GM19467 (cell line): ENCODE measurements at regions not wholly inside any gene's neighbourhood (a gene's known extent, or its start where the extent isn't known, plus 50 kb on each side); places are given as distances from the start of the nearest gene placed in this dataset.
"Not testable (repeated sequence)": the region's sequence is repeated elsewhere in the genome, so short reads cannot be mapped to it uniquely, and the experiment has no call there.

Experiments used
- ATAC-seq: cut with Tn5 transposase; IDR thresholded peaks from one replicate; pipeline ENCODE4 v1.9.1; 2021; ENCODE audit warnings: mild to moderate bottlenecking, moderate library complexity; ENCODE audit not compliant: unreplicated experiment

DNA sequence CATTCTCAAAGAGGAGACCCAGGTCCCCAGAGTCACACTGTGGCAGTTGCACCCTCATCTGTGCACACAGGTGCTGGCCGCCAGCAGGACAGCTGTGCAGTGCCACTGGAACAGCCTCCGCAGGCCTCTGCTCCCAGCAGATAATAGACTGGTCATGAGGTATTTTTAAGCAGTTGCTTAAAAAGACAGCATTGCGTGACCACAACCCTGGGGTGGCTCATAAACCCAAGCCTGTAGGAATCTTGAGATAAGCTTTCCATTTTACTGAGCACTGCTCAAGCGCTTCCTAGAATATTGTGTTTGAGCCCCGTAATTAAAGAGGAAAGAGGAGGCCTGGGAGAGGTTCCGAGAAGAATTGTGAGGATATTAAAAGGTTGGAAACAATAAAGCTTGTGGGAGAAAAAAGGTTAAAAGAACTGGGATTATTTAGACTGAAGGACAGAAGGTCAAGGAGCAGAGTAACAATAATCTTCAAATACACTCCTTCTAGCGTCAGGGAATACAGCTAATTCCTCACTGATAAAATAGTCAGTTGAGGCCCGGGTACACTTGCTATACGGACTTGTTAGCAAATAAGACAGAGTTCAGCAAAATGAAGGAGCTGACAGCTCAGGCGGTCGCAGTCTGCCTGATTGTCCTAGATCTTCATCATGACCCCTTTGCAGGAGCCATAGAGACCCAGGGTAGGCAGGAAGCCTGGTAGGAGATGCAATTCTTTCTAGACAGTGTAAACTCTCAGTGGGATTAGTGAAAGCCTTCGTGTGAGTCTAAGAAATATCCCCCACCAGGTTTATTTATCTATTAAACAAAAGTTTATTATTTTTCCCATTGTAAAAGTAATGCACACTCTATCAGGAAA lies 86.2 kb upstream of the KIT start:
- ATAC-seq = no peak

DNA sequence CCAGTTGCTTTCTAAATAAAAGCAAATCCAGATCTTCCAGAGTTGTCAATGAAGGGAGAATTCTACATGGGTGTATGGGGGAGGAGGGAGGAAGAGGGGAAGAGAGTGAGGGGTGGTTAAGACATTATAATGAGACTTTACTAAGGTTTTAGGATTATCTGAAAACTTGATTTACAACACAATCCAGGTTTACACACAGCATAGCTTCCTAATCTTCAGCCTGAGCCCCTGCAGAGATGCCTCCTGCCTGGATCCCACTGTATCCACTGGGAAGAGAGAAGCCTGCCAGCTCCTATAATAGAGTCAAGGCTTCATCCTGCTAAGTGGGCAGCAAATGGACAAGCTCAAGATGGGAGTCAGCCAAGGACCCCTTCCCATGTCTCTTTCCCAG lies 85.6 kb upstream of the KIT start:
- ATAC-seq = no peak

DNA sequence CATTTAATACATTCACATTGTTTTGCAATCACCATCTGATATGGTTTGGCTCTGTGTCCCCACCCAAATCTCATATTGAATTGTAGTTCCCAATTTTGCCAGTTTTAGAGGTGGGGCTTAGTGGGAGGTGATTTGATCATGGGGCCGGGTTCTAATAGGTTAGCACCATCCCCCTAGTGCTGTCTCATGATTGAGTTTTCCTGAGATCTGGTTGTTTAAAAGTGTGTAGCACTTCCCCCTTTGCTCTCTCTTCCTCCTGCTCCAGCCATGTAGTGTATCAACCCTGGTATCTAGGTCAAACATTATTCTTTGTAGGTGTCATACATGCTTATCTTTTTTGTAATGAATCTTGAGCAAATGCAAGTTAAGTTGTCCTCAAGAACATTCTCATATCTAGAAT lies 83.3 kb upstream of the KIT start:
- ATAC-seq = no peak

DNA sequence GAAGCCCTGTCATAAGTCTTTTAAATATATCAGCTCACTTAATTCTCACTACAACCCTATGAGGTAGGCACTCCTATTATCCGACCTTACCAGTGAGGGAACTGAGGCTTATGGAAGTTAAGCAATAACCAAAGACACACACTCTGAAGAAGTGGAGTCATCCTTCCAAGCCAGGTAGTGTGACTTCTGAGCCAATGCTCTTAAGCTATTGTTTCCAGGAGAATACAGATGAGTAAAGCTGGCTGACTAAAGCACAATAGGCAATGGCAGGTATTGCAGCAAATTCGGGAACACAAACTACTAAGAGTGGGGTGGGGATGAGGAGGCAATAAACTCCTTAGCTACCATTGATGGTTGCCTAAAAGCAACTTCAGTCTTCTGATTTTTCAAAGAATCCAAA lies 81.8 kb upstream of the KIT start:
- no peak for ATAC-seq

DNA sequence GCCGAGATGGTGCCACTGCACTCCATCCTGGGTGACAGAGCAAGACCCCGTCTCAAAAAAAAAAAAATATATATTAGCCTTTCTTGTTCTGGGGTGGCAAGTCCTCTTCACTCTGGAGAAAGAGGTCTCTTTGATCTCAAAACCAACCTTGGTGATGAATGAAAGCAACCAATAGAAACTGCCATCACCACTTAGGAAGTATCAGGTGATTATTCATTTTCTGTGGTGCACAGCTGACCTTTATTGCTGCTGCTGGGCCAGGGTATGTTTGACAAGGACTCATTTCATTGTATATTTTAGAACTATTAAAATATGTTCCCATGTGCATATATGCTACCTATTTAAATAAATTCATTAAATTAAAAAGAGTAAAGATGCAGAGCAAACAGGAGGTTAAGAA lies 76.0 kb upstream of the KIT start:
- ATAC-seq = no peak

DNA sequence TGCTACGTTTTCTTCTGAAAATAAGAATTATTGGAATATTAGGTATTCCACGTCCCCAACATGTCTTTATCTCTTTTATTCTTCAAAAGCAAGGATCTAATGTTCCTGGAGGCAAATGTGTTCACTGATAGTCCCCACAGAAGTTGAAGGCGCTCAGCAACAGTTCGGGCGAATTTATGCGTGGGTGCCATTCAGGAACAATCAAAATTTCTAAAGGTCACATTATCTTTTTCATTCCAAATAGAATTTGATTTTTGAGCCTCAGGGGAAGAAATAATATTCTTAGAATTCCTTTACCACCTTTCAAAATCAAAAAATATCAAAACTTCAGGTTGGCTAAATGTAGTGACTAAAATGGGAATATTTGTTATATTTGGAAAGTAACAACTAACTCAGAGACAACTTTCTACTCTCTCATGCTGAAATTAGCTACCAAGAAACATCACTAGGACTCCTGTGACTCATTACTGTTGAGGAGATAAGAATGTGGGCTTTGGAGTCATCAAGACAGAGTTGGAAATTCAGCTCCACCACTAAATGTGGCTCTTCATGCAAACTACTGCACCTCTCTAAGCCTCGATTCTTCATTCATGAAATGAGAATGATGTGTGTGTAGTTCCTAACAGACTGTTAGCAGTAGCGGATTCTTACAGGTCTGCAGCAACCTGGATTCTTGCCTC lies 72.3 kb upstream of the KIT start:
- ATAC-seq = no peak

DNA sequence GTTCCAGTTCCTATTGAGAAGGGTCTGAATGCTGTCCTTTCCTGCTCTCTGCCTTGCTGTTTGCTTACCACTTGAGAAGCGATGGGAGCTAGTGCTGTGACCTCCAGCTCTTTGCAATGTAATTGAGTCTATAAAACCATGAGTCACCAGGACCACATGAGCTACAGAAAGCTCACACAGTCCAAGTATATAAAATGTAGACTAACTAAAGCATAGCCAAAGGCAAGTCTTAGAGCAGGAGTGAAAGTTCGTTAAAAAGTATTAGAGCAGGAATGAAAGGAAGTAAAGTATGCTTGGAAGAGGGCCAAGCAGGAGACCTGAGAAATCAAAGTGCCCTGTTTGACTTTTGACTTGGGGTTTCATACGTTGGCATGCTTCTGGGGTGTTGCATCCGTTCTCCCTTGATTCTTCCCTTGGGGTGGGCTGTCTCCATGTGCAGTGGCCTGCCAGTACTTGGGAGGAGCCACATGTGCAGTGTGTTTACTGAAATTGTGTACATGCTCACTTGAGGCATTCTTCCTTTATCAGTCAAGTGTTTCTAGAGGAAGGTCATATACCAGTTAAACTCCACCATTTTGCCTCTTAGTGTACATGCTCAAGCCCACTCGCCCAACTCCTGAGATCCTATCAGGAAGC lies 71.3 kb upstream of the KIT start:
- ATAC-seq = no peak

DNA sequence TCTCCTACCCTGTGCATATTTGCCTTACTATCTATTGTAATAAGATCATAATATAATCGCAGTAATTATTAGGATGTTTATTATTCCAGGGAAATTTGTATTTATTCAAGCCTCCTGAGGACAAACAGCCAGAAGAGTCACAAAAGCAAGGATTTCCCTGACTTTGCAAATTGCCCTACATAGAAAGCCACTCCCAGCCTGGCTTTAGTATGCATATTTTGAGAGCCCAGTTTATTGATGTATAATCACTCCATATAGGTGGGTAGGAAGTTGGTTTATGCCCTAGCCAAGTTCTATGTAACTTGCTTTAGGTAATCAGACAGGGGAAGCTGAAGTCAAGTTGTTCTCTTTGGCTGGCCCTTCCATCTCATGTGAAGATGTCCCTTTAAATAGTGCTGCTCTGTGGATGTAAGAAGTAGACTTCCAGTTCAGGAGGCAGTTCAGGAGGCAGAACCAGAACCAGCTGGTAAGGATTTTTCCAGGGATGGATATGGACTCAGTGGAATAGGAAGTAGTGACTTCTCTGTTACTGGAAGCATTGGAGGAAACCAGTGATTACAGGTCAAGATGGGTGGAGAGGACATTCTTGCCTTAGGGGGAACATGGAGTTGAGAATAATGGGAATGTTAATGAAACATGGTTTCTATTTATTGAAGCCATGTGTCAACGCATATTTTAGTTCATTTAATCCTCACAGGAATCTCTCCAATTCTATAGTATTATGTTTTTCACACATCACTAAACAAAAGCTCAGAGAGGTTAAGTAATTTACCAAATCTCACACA lies 70.5 kb upstream of the KIT start:
- ATAC-seq = no peak

DNA sequence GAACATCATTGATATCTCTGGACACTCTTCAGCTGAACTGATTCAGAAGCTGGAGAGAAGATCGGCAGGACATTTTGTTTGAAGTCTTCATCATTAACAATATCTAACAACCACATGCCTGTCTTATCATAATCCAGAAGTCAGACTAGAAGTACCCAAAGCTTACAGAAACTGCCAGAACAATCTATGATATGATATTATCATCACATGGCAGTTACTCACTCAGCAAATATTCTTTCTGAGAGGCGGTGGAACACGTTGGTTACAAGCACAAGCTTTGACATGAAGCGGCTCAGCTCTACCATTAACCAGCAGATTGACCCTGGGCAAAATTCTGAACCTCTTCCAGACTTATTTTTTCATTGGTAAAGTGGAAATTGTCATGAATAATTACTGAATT lies 69.4 kb upstream of the KIT start:
- ATAC-seq = no peak

DNA sequence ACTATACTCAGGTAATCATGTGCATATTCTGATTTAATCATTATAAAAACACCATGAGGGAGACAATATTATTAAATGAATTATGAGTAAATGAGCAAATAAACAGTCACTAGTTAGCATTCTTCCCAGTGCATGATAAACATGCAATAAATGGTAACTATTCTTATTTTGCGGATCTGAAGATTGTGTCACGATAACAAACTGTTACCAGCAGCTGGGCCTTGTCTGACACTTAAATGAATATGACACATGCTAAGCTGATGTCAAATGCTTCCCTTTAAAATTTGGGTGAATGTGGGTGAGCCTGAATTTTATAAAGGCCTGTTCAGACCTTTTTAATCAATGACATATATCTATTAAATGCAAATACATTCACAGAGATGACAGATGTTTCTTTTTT lies 68.2 kb upstream of the KIT start:
- ATAC-seq = no peak

DNA sequence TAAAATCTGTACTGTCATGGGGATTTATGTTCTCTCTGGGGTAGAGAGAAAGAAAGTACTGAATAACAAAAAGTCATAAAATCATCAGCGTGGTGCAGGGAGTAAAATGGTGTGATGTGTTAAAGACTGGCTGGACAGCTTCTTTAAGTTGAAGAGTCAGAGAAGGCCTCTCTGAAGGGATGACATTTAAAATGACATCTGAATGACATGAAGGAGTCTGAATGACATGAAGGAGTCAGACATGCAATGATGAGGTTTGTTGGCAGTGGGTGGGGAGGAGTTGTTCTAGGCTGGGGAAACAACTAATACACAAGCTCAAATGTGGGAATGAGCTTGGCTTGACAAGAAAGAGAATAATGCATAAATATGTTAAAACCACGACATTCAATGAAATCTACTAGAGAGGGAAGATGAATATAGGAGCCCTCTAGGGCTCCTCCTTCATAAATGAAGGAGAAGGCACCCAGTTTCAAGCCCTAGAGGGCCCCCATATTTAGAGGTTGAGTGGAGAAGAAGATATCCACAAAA lies 63.9 kb upstream of the KIT start:
- no peak for ATAC-seq

DNA sequence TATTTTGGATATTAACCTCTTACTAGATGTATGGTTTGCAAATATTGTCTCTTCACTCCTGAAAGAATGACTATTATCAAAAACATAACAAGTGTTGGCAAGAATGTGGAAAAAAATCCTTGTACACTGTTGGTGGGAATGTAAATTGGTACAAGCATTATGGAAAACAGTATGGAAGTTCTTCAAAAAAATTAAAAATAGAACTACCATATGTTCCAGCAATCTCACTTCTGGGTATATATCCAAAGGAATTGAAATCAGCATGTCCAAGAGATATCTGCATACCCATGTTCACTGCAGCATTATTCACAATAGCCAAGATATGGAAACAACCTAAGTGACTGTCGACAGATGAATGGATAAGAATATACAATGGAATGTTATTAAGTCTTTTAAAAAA lies 61.6 kb upstream of the KIT start:
- ATAC-seq = no peak

DNA sequence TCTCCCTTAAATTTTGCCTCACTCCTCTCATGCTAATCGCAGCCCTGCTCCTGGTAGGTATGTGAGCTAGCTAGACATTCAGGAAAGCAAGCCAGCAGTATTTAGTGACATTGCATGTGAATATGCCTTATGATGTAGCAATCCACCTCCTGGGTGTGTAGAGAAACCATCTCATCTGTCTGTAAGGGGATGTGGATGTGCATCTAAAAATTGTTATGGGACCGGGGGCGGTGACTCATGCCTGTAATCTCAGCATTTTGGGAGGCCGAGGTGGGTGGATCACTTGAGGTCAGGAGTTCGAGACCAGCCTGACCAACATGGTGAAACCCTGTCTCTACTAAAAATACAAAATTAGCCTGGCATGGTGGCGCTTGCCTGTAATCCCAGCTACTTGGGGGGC lies 60.1 kb upstream of the KIT start:
- not testable (repeated sequence) for ATAC-seq

DNA sequence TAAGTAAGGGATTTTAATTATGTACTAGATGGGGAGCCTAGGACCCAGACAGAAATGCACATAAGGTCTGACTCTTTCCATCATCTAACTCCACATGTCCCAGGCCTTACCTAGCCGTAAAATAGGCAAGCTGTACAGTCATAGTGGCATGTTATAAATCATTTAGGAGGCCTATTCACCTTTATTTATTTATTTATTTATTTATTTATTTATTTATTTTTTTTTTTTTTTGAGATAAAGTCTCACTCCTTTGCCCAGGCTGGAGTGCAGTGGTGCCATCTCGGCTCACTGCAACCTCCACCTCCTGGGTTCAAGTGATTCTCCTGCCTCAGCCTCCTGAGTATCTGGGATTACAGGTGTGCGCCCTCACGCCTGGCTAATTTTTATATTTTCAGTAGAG lies 55.6 kb upstream of the KIT start:
- ATAC-seq = not testable (repeated sequence)

DNA sequence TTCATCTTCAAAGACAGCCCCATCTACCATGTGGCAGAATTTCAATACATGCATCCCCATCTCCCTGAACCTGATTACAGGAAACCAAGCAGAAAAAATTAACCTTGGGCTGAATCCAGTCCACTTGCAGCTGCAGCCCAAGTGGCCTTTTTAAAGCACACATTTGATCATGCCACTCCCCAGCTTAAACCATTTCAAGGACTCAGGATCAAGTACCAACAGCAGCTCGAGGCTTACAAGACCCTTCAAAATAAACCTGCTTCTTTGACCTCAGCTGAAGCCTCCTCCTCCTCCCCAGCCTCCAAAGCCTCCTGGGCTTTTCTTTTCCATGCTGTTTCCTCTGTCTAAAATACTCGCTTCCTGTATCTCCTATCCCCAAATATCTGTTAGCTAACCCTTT lies 50.7 kb upstream of the KIT start:
- ATAC-seq = no peak

DNA sequence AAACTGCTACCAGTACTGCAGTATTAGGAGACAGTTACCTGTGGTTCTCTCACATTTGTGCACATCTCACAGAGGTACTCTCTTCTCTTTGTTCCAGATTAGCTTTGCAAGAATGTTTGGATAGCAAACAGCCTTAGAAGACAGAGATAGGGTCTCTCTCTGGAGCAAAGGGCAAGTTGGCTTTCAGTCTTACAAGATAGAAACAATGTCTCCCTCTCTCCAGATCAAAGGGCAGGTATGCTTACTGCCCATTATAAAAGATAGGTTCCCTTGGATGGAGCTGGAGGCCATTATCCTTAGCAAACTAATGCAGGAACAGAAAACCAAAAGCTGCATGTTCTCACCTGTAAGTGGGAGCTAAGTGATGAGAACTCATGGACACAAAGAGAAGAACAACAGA lies 50.2 kb upstream of the KIT start:
- no peak for ATAC-seq
